ENCODE measurements at regions not wholly inside any gene's neighbourhood (a gene's known extent, or its start where the extent isn't known, plus 50 kb on each side); places are given as distances from the start of the nearest gene placed in this dataset.

- TF ChIP-seq CTCF (IDR thresholded peaks at IDR 0.05; ENCODE audit: insufficient read depth, low read length, poor library complexity, severe bottlenecking) (no peak), EZH2phosphoT487 (conservative IDR thresholded peaks at IDR 0.05; ENCODE audit: low read length) (no peak)
Measured at GRCh38 chr14:71636076-71636475, 296.2 kb upstream of the RGS6 start.

Measured in SU-DHL-6 (cell line).